HG03457 (cell line): ENCODE measurements at regions not wholly inside any gene's neighbourhood (a gene's known extent, or its start where the extent isn't known, plus 50 kb on each side); places are given as distances from the start of the nearest gene placed in this dataset.
"Not testable (repeated sequence)": the region's sequence is repeated elsewhere in the genome, so short reads cannot be mapped to it uniquely, and the experiment has no call there.

Experiments
- ATAC-seq: cut with Tn5 transposase; IDR thresholded peaks from one replicate; pipeline ENCODE4 v1.9.1; 2021; ENCODE audit warnings: moderate number of reproducible peaks; ENCODE audit not compliant: unreplicated experiment

DNA sequence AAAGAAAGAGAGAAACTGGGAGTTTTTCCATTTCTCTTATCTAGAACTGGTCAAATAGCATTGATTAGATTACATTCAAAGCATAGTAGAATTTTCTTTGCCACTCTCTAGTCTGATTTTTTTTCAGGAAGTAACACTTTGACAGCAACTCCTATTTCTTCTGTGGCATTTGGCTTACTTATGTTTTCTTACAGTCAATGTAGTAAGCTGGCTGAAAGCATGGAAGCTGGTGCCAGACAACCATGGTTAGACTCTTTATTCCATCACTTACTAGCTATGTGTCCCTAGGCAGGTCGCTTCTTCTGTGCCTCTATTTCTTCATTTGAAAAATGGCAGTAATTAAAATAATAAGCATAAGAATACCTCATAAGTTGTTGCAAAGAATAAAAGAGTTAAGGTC is 54.2 kb upstream of the OPRM1 start:
- ATAC-seq = no peak

DNA sequence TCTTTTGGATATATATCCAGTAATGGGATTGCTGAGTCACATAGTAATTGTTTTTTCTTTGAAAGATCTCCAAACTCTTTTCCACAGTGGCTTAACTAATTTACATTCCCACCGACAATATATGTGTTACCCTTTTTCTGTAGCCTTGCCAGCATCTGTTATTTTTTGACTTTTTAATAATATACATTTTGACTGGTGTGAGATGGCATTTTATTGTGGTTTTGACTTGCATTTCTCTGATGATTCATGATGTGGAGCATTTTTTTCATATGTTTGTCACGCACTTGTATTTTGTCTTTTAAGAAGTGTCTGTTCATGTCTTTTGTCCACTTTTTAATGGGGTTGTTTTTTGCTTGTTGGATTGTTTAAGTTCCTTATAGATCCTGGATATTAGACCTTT is 58.9 kb upstream of the OPRM1 start:
- no peak for ATAC-seq

DNA sequence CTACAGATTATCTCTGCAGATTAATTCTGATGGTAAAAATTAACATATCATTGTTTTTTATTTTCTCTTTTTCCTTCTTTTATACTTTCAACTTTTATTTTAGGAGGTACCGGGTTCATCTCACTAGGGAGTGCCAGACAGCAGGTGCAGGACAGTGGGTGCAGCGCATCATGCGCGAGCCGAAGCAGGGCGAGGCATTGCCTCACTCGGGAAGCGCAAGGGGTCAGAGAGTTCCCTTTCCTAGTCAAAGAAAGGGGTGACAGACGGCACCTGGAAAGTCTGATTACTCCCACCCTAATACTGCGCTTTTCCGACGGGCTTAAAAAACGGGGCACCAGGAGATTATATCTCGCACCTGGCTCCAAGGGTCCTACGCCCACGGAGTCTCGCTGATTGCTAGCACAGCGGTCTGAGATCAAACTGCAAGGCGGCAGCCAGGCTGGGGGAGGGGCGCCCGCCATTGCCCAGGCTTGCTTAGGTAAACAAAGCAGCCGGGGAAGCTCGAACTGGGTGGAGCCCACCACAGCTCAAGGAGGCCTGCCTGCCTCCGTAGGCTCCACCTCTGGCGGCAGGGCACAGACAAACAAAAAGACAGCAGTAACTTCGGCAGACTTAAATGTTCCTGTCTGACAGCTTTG is 60.0 kb upstream of the OPRM1 start:
- not testable (repeated sequence) for ATAC-seq

DNA sequence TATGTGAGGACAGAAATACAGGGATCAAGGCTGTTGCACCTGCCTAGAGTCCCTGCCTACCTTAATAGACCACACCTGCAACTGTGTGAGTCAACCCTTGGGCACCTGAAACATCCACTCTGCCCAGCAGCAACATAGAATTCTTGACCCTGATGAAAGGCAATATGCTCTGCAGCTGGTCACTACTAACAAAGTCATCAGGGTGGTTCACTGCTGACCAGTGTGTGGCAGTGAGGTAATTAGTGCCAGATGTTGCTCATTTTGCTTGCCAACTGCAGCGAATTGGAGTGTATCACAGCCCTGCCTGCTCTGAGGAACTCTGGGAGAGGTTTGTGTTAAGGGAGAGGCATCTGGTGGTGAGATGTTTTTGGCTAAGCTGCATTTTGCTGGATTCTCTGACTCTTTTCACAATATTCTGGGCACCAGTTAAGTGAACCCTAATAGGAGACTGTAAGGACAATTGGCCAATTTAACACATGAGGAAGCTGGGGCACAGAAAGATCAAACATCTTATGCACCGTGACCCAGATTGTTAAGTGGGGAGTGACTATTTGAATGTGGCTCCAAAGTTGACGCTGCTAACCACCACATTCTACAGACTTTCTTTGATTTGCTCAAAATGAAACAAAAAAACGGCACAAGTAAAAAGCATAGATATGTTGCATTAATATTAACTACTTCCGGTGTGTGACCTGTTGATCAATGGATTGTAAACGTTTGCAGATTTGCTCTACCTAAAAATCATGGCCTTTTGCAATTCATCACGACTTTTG is 61.9 kb upstream of the OPRM1 start:
- no peak for ATAC-seq

DNA sequence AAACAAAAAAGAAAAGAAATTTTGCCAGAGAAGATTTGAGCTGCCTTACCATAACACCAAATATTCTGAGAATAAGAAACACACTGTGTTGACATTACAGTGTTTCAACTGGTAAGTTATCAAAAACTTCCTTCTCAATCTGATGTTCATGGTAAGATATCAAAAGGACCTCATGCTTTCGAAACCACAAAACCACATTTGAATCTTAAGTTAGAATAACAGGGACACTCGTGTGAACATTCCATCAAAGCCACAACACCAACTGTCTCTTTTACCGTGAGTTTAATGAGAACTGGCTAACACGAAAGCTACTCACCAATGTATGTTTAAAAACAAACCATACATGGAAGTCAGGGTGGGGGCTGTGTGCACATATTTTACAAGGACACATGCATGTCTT is 73.0 kb upstream of the OPRM1 start:
- no peak for ATAC-seq

DNA sequence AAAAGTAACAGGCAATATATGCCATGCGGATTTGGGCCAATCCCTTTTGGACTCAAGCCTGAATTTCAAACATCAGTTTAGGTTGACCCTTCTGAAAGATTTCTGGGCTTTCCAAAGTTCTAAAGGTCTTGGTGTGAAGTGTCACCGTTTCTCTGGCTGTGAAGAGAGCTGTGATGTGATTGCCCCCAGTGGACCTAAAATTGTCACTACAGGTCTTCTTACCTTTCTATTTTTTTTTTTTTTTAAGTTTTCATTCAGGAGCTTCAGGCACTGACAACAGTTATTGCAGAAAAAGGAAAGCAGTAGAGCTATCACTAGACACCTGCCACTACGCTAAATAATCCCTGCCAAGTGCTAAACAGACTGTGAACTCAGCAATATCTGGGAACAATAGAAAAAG is 75.7 kb upstream of the OPRM1 start:
- ATAC-seq = no peak

DNA sequence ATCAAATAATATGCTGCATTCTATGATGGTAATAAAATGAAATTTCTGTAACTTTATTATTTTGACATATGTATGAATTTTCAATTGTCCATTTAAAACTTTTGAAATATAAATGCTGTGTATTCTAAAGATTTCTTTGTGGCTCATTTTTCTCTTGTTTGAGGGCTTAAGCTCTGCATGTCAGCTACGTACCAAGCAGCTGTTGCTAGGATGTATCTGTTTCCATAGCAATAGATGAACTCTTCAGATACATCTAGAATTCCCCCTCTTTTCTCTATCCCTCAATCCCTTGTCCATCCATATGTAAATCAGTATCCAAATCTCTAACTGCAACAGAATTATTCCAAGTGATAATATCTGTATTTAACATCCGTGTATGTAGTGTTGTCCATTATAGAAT is 76.5 kb upstream of the OPRM1 start:
- ATAC-seq = no peak

DNA sequence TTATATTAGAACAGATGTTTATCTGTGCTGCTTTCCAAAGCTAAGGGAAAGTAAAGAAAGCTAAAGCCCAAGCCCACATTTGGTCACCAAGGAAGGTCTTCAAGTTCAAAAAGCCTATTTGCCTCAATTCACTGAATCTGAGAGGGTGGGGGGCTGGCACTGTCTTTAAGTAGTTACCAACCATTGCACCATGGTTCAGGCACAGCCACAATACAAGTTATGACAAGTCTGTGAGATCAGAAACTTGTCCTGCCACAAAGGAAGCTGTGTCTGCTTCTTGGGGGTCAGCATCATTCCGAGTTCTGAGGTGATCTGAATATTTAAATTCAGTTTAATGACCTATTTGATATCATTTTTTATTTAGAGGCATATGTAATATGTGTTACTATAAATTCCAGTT is 78.3 kb upstream of the OPRM1 start:
- no peak for ATAC-seq

DNA sequence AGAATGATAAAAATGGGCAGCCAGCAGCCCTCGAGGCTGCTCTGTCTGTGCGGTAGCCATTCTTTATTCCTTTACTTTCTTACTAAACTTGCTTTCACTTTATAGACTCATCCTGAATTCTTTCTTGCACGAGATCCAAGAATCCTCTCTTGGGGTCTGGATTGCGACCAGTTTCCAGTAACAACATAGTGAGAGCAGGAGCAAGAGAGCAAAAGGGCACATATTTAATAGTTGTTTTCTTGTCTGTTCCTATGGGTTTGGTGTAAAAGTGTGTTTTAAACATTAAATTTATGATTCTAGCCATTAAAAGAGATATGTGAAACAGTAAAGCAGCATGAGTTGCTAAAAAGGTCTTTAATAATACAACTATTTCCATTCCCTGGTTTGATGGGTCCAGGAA is 78.8 kb upstream of the OPRM1 start:
- no peak for ATAC-seq

DNA sequence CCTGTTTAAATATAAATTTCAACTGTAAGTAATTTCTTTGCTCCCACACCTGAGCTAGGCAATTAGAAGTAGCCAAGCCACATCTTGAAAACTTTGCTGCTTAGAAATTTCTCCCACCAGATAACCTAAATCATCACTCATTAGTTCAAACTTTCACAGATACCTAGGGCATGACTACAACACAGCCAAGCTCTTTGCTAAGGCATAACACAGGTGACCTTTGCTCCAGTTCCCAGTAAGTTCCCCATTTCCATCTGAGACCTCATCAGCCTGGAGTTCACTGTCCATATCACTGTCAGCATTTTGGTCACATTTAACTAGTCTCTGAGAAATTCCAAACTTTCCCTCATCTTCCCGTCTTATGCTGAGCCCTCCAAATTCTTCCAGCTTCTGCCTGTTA is 79.8 kb upstream of the OPRM1 start:
- ATAC-seq = no peak

DNA sequence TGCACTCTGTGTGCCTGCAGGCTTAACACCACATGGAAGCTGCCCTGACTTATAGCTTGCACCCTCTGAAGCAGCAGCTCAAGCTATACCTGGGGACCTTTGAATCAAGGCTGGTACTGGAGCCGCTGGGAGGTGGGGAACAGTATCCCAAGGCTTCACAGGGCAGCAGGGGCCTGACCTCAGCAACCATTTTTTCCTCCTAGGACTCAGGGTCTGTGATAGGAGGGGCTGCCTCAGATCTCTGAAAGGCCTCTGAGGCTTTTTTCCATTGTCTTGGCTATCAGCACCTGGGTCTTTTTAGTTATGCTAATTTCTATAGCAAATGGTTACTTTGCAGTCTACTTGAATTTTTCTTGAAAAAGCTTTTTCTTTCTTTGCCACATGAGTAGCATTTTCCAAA is 80.2 kb upstream of the OPRM1 start:
- no peak for ATAC-seq

DNA sequence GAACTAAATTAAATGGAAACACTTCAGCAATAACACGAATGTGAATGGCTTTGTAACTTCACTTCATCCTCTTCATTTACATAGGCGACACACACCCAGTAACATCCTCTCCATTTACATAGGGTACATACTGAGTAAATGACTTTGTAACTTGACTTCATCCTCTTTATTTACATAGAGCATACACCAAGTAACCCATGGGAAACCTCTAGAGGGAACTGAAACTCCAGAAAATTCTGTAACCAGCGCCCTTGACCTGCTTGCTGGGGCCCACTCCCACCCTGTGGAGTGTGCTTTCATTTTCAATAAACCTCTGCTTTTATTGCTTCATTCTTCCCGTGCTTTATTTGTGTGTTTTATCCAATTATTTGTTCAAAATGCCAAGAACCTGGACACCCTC is 81.6 kb upstream of the OPRM1 start:
- ATAC-seq = peak; percentile 94

DNA sequence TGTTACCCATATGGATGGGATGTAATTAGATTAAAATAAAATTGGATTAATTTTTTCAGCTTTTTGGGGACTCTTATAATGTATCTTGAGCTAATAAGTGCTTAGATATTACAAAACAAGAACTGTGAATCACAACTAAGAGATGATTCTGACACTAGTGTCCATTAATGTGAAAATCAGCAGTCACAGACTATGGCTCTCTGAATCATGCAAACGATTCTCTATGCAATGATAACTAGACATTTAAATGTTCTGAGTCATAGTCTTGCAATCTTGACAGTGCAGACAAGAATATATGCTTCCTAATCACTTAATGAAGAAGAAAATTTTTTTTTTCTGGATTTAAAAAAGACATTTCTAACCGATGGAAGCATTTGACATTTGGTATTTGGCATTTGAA is 82.2 kb upstream of the OPRM1 start:
- ATAC-seq = no peak

DNA sequence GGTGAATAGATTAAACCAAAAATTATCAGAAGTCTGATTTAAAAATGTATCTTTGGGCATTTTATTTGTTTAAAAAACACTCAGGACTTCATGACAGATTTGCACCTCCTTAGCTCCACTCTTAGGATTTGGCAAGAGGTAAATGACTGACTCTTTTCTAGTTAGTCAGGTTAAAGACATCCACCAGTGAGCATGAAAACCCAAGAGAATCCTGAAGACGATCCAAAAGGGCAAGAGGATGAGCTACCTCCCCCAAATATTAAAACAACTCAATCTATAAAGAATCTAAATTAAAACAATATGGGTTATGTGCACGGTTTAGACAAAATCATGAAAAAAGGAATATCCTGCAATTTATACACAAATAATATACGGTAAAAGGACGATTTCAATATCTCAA is 89.4 kb upstream of the OPRM1 start:
- ATAC-seq = no peak

DNA sequence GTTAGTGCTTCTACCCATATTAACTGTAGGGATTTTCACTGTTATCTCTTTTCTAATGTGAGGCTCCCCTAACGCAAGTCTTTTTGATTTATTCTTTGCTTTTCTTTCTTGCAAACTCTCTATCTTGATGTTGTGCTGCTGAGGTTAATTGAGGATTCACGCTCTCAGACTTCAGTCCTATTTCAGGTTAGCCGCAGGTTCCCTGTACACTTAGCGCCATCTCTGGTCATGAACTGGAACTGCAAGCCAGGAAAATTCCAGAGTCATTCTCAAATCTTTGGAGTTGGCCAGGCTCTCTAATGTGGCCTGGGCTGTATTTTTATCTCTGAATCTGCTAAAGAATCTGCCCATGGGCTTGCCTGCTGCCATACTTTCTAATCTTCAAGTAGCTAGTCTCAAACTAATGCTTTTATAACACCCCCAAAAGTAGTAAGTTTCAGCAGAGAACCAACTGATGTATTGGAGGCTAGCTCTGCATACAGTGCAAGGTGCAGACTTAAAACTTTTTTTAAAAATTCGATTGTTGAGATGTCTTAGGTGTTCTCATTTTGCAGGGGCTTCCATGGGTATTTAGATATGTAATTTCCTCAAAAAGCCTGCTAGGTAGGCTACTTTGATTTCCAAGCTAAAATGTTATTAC is 91.1 kb upstream of the OPRM1 start:
- no peak for ATAC-seq

DNA sequence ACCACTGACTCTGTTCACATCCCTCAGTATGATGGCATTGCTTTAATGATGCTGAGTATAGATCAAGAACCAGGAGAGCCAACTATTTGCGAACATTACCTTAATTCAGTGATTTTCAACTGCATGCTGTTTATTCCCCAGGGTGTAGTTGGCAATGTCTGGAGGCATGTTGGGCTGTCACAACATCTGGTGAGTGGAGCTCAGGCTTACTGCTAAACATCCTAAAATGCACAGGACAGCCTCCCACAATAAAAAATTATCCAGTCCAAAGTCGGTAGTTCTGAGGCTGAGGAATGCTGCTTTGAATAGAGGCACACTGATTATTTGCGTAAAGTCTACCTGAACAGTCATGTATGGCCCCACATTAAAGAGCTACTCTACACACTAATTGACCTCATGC is 94.8 kb upstream of the OPRM1 start:
- no peak for ATAC-seq

DNA sequence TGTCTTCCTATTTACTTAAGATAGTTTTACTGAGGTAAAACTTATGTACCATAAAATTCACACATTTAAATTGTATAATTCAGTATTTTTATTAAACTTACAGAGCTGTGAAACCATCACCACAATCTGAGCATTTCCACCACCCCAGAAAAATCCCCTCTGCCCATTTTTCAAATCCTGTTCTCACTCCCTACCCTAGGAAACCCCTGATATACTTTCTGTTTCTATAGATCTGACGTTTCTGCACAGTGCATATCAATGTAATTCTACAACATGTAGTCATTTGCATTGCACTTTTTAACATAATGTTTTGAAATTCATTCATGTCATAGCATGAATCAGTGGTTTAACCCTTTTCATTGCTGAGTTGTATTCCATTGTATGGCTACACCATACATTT is 96.7 kb upstream of the OPRM1 start:
- peak; percentile 70 for ATAC-seq

DNA sequence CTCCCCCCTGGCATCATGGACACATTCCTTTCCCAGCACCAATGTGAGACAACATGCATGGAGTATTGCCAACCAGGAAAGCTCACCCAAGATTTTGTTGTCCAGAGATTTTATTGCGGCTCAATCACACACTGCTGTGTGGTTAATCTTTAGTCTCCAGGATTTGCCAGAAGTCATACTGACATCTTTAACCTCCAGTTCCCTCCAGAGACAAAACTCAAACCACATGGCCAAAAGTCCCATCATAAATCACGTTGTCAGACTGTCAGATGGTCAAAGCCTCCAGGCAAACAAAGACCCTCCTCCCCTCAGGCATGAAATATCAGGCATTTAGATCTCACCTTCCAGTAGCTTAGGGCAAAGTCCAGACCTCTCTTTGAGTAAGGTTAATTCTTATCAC is 97.3 kb upstream of the OPRM1 start:
- ATAC-seq = peak; percentile 9

DNA sequence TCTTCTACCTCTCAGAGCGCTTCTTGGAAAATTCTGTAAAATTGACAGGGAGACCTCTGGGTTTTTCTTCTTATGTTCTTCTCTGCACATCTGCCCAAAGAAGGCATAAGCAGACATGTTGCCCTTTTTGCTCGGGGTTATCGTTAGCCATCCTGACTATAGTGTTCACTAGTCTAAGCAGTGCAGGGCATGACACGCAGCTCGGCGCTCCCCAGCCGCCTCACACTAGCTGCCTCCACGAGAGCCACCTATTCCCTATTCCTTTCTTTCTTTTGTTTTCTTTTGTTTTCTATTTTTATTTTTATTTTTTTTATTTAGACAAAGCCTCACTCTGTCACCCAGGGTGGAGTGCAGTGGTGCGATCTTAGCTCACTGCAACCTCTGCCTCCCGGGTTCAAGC is 100.2 kb upstream of the OPRM1 start:
- ATAC-seq = no peak

DNA sequence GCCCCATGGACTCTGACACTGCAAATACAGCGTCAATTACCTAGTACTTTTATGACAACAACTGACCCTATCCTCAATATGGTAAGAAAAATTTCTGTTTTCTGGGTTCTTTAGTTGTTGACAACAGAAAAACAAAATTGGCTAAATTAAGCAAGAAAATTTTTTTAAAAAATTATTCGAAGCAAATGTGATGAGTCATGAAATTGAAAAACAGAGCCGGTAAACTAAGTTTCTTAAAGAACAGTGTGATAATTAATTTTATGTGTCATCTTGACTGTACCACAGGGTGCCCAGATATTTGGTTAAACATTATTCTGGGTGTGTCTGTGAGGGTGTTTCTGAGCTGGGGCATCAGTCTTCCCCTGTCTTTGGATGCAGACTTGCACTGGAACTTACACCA is 107.6 kb upstream of the OPRM1 start:
- ATAC-seq = no peak

DNA sequence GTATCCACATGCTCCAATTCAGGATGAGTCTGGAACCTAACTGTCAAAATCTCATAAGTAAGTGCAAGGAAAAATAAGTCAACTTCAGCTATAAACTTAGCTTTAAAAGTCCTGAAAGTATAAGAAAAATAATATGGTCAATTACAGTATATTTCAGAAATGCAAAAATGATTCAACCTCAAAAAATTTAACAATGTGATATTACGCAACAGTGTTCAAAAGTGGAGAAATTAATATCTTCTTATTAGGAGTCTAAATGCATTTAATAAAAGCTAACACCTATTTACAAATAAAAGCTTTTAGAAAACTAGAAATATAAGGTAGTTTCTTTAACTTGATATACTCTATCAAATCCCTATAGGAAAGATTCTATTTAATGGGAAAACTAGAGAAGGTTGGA is 111.2 kb upstream of the OPRM1 start:
- ATAC-seq = no peak

DNA sequence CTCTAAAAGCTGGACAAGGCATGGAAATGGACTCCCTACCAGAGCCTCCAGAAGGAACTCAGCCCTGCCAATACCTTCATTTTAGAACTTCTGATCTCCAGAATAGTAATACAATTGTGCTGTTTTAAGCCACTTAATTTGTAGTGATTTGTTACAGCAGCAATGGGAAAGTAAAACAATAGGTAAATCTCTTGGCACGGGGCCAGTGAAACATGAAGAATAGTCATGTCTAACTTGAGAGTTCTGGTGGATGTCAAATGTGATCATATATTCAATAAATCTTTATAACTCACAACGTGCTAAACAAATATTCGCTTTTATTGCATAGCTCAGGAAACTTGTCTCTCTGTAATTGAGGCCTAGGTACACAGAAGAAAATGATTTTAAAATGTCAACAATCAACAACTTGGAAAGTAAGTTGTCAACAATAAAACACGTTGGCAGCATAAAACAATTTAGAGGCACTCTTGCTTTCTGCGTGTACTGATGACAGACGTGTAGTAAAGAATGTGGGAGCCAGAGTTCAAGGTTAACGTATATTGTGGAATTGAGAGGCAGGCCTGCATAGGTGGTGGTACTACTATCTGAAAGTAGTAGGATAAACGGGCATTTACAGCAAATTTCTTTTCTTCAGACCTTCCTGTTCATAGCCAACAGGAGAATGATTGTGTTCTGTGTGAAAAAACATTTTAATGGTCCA is 140.5 kb upstream of the OPRM1 start:
- no peak for ATAC-seq
